Omental fat pad (tissue), 3 donors: ENCODE measurements at regions not wholly inside any gene's neighbourhood (a gene's known extent, or its start where the extent isn't known, plus 50 kb on each side); places are given as distances from the start of the nearest gene placed in this dataset. TPM values are rescaled to one million over a fixed set of nuclear protein-coding genes. Genes with fewer than 3 reads are reported as not detected.
"Not testable (repeated sequence)": the region's sequence is repeated elsewhere in the genome, so short reads cannot be mapped to it uniquely, and the experiment has no call there.

Experiments used
- ATAC-seq: fragments of 150-250 bp; one replicate; pipeline ENCODE4 v1.9.1; 2016; ENCODE audit warnings: mild to moderate bottlenecking, moderate library complexity; ENCODE audit not compliant: low FRiP score
- DNase-seq: peaks from one replicate; pipeline ENCODE4 v3.0.0-alpha.2; 2019; ENCODE audit warnings: low spot score
- CTCF ChIP-seq, 3 donors: fragments of 450-650 bp; IDR thresholded peaks; one replicate each; pipeline ENCODE4 v1.5.1; 2016 to 2017; ENCODE audit warnings: antibody characterized with exemption in 3 of 3, mild to moderate bottlenecking in 3 of 3, moderate library complexity in 2 of 3
- small RNA-seq: library from RNA; depleted of rRNA; stranded (forward); fragments of <200 nt; gene quantifications from one replicate; pipeline ENCODE3, GENCODE V24; 2016

- TF ChIP-seq CTCF (IDR thresholded peaks at IDR 0.05): no peak
- no peak for ATAC-seq
- DNase-seq: no peak
Observed at GRCh38 chr2:186426153-186427016, 59.7 kb upstream of the ZC3H15 start.

- ATAC-seq, DNase-seq: not testable (repeated sequence)
Observed at GRCh38 chr2:186427017-186427350, 59.1 kb upstream of the ZC3H15 start.

DNA sequence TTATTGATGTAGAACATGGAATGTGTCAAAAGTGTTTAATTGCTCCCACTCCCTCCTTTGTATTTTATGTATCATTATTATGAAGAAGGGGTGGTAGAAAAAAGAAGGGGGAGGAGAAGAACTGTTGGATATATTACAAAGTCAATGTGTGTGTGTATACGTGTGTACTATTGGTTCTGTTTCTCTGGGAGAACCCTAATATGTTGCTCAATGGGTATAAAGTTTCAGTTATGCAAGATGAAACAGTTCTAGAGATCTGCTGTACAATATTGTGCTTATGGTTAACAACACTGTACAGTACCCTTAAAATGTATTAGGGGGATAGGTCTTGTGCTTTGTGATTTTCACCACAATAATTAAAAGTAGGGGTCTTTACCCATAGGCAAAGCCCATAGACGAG lies 58.1 kb upstream of the ZC3H15 start:
- ATAC-seq: no peak

GRCh38 chr2:186429104-186429503 lies 57.0 kb upstream of the ZC3H15 start:
- no peak for ATAC-seq
- DNase-seq: no peak
- no peak for TF ChIP-seq CTCF (IDR thresholded peaks at IDR 0.05)

More for the DNA sequence above, 58.1 kb upstream of the ZC3H15 start:
- TF ChIP-seq CTCF (IDR thresholded peaks at IDR 0.05): no peak
- DNase-seq: no peak

DNA sequence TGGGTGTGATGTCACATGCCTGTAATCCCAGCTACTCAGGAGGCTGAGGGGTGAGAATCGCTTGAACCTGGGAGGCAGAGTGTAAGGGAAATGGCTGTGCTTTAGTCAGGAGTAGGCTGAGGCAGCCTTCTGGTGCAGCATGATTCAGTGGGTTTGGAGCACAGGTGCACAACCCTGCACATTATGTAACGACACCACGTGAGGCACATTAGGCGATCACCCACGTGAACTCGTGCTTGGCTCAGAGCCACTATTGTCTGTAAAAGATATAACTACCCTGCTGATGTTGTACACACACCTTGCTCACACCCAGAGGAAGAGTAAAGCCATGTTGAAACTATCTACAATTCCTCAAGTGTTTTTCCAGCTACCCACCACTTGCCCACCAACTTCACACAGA lies 54.8 kb upstream of the ZC3H15 start:
- ATAC-seq: no peak
- no peak for TF ChIP-seq CTCF (IDR thresholded peaks at IDR 0.05)
- DNase-seq: no peak

DNA sequence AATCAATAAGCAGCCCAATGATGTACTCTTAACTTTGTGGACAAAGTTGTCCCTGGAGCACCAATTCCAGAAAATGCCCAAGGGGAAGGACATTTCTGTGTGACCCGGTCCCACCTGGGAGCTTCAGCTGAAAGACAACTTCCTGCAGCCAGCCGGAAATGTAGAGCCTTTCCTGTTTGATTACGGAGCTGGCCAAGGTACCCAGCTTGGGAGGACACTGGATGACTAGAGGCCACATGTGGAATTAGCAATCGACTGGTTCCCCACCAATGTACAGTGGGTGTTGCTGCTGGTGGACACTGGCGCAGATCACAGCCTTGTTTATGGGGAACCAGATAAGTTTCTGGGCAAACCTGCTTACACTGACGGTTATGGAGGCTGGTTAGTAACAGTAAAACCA lies 53.0 kb upstream of the ZC3H15 start:
- ATAC-seq (no peak), DNase-seq (no peak)

DNA sequence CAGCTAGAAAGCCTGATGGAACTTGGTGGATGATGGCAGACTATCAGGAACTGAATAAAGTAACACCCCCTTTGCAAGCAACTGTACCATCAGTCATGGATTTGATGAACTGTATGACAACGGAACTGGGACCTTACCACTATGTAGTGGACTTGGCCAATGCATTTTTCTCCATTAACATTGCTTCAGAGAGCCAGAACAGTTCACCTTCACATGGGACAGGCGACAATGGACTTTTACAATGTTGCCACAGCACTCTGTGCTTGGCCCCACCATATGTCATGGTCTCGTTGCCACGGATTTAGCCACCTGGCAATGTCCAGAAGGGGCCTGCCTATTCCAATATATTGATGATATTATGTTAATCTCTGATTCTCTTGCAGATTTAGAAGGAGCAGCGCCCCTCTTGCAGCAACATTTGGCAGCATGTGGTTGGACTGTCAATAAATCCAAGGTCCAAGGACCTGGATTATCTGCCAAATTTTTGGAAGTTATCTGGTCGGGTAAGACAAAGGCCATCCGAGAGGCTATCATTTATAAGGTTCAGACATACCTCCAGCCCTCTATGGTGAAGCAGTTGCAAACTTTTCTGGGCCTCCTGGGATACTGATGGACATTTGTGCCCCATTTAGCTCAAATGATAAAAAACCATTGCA lies 52.2 kb upstream of the ZC3H15 start:
- TF ChIP-seq CTCF (IDR thresholded peaks at IDR 0.05): no peak
- ATAC-seq: no peak
- DNase-seq: no peak

More for the DNA sequence above, 53.0 kb upstream of the ZC3H15 start:
- no peak for TF ChIP-seq CTCF (IDR thresholded peaks at IDR 0.05)

Small RNAs in the stretch of these regions (small RNA-seq; reads per million reads assigned to genes)
- gene AC104058.1: not detected
